Effector CD8-positive, alpha-beta T cell (primary cell): ENCODE measurements at regions not wholly inside any gene's neighbourhood (a gene's known extent, or its start where the extent isn't known, plus 50 kb on each side); places are given as distances from the start of the nearest gene placed in this dataset.
A peak's percentile ranks its signal among the peaks of the same experiment; 100 is the strongest.

ENCODE experiments used
- DNase-seq: peaks from one replicate; lab custom pipeline; 2025; lab: John Stamatoyannopoulos, UW

- no peak for DNase-seq
These were observed 56.3 kb upstream of the TMEM72 start for GRCh38 chr10:44854693-44855350.

- no peak for DNase-seq
These were observed 54.4 kb upstream of the TMEM72 start for GRCh38 chr10:44856696-44857095.

- peak; percentile 36 for DNase-seq
These were observed 53.6 kb upstream of the TMEM72 start for GRCh38 chr10:44857363-44858016.

GRCh38 chr10:44858017-44858371 lies 53.1 kb upstream of the TMEM72 start:
- DNase-seq: no peak

- DNase-seq: no peak
These were observed 52.1 kb upstream of the TMEM72 start for GRCh38 chr10:44858988-44859387.

- DNase-seq: no peak
These were observed 51.4 kb upstream of the TMEM72 start for GRCh38 chr10:44859546-44860285.

- DNase-seq: no peak
These were observed 50.1 kb upstream of the TMEM72 start for GRCh38 chr10:44860811-44861736.
